GM12891 (cell line): ENCODE measurements at regions not wholly inside any gene's neighbourhood (a gene's known extent, or its start where the extent isn't known, plus 50 kb on each side); places are given as distances from the start of the nearest gene placed in this dataset.
"Not testable (repeated sequence)": the region's sequence is repeated elsewhere in the genome, so short reads cannot be mapped to it uniquely, and the experiment has no call there.

Source experiments
- DNase-seq: peaks from one replicate; pipeline ENCODE4 v3.0.0; 2011; ENCODE audit warnings: low spot score; ENCODE audit not compliant: insufficient read length
- FAIRE-seq: peaks from 2 replicates; lab custom pipeline; 2011; peaks lifted over from hg19 to GRCh38; lab: Jason Lieb, UNC
- PAX5 ChIP-seq: IDR thresholded peaks from 2 replicates; pipeline ENCODE4 v1.6.1; 2011; ENCODE audit warnings: low read length, moderate library complexity, mild to moderate bottlenecking; ENCODE audit not compliant: insufficient read depth, severe bottlenecking
- POLR2A ChIP-seq: IDR thresholded peaks from 2 replicates; pipeline ENCODE4 v1.6.1; 2011; ENCODE audit warnings: low read depth, low read length, control low read depth
- POLR2AphosphoS5 ChIP-seq: IDR thresholded peaks from 2 replicates; pipeline ENCODE4 v1.6.1; 2011; ENCODE audit warnings: low read depth, low read length, control low read depth
- POU2F2 ChIP-seq: IDR thresholded peaks from 2 replicates; pipeline ENCODE4 v1.6.1; 2011; ENCODE audit warnings: low read depth, mild to moderate bottlenecking, control low read depth, low read length, moderate library complexity
- SPI1 ChIP-seq: IDR thresholded peaks from 2 replicates; pipeline ENCODE4 v1.6.1; 2011; ENCODE audit warnings: low read depth, low read length, control low read depth
- TAF1 ChIP-seq: IDR thresholded peaks from 2 replicates; pipeline ENCODE4 v1.6.1; 2011; ENCODE audit warnings: low read depth, low read length, control low read depth

DNA sequence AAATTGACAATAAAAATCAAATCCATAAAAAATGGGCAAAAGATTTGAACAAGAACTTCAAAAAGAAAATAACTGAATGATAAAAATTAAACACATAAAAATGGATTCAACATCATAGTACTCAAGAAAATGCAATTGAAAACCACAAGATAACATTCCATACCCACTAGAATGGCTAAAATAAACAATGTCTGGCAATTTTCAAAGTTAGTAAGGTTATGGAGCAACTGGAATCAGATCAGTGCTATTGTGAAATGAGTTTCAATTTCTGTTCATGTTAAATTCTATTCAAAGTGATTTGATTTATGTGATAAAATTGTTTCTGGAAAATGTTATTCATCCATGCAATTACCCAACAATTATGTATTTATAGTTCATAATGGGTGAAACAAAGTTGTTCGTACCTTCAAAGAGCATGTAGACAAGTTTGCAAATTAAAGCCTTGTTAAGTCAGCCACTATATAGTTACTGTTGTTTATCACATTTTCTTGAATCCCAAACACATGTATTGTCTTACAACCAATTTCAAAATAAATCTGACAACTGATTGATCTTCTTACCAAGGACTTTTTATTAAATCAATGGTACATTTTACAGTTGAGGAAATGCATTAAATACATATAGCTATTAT, 151.5 kb upstream of the CENPW start:
- no peak for TF ChIP-seq SPI1
- no peak for TF ChIP-seq PAX5
- no peak for TF ChIP-seq POU2F2
- no peak for TF ChIP-seq POLR2AphosphoS5
- no peak for TF ChIP-seq TAF1
- TF ChIP-seq POLR2A = no peak
- FAIRE-seq = no peak
- DNase-seq = no peak

DNA sequence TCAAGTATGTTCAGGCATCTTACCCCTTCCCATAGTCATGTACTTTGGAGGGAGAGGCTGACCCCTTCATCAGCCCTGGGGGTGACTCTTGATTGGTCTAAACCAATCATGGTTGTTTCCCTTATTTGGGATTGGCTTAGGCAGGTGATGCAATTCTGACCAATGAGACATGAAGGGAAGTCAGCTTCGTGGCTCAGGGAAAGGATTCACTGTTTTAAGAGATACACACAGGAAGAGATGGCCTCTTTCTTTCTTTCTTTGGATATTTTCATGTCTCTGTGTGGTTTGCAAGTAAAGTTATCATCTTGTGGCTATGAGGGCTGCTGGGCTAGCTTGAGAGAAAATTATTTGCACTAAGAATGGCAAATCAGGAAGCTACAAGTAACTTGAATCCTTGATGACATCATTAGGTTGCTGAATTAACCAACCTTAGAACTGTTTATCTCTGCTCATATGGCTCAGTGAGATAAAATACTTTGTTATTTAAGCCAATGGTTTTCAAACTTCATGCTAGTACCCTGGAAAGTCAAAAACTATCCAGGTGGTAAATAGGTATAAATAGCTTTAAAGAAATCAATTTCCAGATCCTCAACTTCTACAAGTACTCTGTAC, 144.2 kb upstream of the CENPW start:
- TF ChIP-seq POU2F2 = no peak
- no peak for TF ChIP-seq POLR2AphosphoS5
- TF ChIP-seq POLR2A = no peak
- TF ChIP-seq PAX5 = no peak
- TF ChIP-seq SPI1 = no peak
- TF ChIP-seq TAF1 = no peak
- no peak for FAIRE-seq
- DNase-seq = no peak

DNA sequence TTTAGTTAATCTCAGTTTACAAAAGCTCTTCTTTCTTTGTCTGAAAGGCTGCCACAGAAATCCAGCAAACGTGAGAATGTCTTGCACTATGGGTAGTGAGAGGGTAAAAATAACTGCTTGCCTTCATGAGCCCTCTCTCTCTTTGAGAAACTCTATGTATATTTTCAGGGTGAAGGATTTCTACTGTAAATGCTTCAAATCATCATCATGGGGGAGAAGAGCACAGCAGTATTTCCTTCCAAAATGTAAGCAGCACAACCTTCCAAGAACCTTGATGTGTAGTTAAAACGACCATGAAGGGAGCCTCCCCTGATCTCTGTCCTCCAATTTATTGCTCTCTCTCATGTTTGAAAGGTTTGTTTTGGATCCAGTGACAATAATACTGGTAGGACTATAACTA, 141.3 kb upstream of the CENPW start:
- DNase-seq (no peak), FAIRE-seq (no peak)
- no peak for TF ChIP-seq TAF1

DNA sequence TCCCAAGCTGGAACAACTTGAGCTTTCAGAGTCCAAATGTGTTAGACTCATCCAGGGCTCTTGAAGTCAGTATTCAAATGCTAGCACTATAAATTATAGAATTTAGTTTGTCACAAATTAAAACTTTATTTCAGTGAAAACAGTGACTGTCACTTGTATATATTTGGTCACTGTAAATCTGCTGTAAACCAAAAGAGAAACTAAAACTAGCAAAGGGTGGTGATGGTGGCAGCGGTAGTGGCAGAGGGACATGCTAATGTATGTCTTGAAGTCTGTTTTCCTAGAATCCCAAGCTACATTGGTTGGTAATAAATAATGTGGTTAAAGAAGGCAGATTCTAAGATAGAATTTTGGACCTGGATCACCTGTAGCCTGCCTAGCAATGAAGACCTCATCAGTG, 140.4 kb upstream of the CENPW start:
- DNase-seq (no peak), FAIRE-seq (no peak)
- TF ChIP-seq POU2F2 (no peak), PAX5 (no peak), SPI1 (no peak), POLR2A (no peak), TAF1 (no peak), POLR2AphosphoS5 (no peak)

DNA sequence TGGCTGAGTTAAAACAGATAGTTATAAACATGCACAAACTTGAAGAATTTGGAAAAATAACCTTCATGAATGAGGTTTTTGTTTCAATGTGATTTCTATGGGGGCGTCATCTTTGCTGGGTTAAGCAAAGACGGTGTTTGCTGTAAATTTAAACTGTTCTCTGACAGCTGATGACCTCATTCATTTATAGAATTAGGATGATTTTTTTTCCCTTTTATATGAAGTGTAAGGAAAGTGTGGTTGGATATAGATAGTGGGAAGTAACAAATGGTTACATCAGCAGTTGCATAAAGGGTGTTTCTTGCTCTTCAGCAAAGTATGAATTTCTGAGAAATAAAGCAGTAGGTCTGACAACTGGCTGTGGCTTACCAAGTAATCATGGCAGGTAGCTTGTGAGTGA, 137.2 kb upstream of the CENPW start:
- no peak for FAIRE-seq
- no peak for TF ChIP-seq POLR2AphosphoS5
- no peak for TF ChIP-seq TAF1
- TF ChIP-seq POU2F2 = no peak
- TF ChIP-seq POLR2A = no peak
- TF ChIP-seq PAX5 = no peak
- TF ChIP-seq SPI1 = no peak

DNA sequence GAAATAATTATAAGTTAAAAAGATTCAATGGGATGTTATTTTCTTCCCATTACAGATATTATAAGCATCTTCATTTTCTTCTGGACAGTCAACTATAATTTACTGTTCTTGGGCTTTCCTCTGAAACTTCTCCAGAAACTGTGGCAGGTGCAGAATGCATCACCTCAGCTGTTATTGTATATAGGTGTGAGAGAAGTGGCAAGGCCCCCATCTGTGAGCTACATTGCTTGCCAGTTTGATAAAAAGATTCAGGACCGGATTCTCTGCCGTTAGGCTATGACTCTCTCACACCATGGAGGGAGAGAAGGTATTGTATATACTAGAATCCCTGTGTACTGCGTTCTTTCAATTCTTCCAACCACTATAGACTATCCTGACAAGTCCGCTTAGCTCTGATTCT, 135.8 kb upstream of the CENPW start:
- TF ChIP-seq TAF1 (no peak), PAX5 (no peak), POLR2A (no peak), POU2F2 (no peak), POLR2AphosphoS5 (no peak), SPI1 (no peak)
- FAIRE-seq (no peak), DNase-seq (no peak)

More for the DNA sequence above, 137.2 kb upstream of the CENPW start:
- no peak for DNase-seq

GRCh38 chr6:126204598-126204997, 135.3 kb upstream of the CENPW start:
- FAIRE-seq = no peak
- TF ChIP-seq PAX5 (no peak), SPI1 (no peak), POLR2AphosphoS5 (no peak), POLR2A (no peak), POU2F2 (no peak), TAF1 (no peak)

DNA sequence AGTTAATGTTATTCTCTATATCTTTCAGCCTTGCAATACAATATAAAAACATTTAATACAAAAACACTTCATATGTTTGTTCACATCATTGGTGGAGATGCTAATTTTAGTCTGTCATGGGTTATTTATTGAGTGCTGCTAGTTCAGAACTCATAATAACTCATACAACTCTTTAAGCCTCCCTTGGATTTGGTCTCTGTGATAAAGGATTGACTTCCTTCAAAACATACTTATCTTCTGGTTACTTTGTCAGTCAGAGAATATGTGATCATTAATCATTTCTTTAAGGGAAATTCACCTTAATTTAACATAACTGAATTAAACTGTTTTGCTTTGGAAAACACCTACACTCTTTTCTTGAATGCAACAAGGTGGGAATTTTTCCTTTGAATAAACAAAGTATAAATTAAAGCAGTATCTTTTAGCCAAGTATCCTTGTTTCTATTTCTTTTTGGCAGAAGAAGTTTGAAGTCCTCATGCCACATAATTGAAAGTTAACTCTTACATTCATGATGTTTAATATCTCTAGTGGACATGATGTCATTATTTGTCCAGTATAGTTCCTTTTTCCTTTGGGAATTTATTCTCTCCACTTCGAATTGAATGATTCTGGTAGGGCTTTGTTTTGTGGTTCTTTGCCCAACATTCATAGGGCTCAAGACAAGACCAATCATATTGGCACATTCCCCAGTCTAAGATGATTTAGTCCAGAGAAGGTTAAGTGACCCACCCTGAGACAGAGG, 133.2 kb upstream of the CENPW start:
- DNase-seq = no peak
- TF ChIP-seq POLR2A = no peak
- no peak for TF ChIP-seq TAF1
- TF ChIP-seq POLR2AphosphoS5 = no peak
- no peak for FAIRE-seq

More at GRCh38 chr6:126204598-126204997, 135.3 kb upstream of the CENPW start:
- DNase-seq = no peak

DNA sequence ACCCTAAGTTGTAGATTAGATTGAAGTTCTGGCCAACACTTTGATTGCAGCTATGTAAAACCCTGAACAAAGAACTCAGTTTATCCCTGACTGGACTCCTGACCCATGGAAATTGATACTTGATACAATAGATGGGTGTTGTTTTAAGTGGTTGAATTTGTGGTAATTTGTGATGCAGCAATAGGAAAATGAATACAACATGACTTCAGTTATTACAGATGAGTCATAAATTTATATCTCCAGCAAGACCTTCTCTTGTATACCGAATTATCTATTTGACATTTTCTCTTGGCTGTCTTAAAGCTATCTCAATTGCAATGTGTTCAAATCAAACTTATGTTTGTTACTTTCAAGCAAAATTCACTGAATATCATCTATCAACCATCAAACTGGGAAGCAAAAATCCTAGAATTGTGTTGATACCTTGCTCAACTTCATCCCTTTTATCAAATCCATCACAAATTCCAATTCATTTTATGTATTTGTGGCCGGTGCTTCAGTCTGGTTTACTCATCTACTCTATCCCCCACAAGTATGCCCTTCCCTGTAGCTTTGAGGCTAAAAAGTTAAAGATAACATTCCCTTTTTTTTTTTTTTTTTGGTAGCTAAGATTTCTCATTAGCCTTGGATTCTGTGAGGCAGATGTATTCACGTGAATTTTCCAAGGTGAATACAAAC, 129.4 kb upstream of the CENPW start:
- no peak for TF ChIP-seq POU2F2
- TF ChIP-seq PAX5 = no peak
- no peak for TF ChIP-seq TAF1
- TF ChIP-seq POLR2AphosphoS5 = no peak
- no peak for TF ChIP-seq POLR2A
- no peak for TF ChIP-seq SPI1
- no peak for DNase-seq
- no peak for FAIRE-seq

GRCh38 chr6:126217497-126217896, 122.4 kb upstream of the CENPW start:
- TF ChIP-seq POU2F2 (no peak), SPI1 (no peak), PAX5 (no peak), TAF1 (no peak), POLR2A (no peak), POLR2AphosphoS5 (no peak)
- no peak for DNase-seq
- FAIRE-seq = no peak

DNA sequence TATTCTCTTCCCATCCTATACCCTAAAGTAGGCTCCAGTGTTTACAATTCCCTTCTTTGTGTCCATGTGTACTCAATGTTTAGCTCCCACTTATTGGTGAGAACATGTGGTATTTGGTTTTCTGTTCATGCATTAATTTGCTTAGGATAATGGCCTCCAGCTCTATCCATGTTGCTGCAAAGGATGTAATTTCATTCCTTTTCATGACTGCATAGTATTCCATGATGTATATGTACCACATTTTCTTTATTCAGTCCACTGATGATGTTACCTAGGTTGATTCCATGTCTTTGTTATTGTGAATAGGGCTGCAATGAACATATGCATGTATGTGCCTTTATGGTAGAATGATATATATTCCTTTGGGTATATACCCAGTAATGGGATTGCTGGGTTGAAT, 119.0 kb upstream of the CENPW start:
- not testable (repeated sequence) for DNase-seq, FAIRE-seq
